T follicular helper cell (primary cell): ENCODE measurements at regions not wholly inside any gene's neighbourhood (a gene's known extent, or its start where the extent isn't known, plus 50 kb on each side); places are given as distances from the start of the nearest gene placed in this dataset.
"Not testable (repeated sequence)": the region's sequence is repeated elsewhere in the genome, so short reads cannot be mapped to it uniquely, and the experiment has no call there.

Experiments used
- DNase-seq: peaks from one replicate; pipeline ENCODE4 v3.0.0-alpha.2; 2020; ENCODE audit warnings: low read depth

GRCh38 chr4:17436047-17436749 is 75.7 kb downstream of the QDPR start:
- not testable (repeated sequence) for DNase-seq

GRCh38 chr4:17433827-17434226 is 78.1 kb downstream of the QDPR start:
- no peak for DNase-seq

DNA sequence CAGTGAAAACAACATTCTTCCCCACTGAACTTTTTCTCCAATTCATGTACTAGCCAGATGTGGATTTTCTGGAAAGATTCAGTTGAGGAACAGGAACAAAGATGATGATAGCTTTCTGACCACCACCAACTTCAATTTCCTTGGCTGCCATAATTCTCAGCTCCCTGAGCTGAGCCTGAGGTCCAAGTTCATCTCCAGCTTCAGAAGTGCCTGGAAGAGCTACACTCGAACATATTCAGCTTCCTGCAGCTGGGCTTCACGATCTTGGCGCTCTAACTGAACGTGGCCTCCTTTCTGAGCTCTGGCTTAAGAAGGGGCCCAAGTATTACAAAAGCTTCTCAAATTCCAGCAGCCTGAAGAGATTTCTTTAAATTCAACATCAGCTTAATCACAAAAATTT is 83.9 kb downstream of the QDPR start:
- no peak for DNase-seq

GRCh38 chr4:17426222-17426621 is 85.7 kb downstream of the QDPR start:
- no peak for DNase-seq

DNA sequence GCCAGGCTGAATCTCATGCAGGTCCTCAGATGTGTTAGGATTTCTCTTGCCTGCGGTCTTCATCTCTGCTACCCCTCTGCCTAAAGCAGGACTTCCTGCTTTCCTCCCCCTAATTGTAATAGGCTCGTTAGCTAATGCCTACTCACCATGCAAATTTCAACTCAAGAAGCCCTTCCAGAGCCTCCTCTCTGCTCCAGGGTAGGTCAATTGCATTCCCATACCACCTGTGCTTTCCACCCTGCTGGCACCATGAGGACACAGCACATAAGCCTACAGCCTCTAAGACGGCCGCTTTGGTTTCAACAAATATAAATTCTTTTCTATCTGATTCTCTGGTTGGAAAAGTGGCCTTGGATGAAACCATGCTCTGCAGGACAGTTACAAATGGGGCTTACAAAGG is 93.9 kb downstream of the QDPR start:
- DNase-seq: no peak

DNA sequence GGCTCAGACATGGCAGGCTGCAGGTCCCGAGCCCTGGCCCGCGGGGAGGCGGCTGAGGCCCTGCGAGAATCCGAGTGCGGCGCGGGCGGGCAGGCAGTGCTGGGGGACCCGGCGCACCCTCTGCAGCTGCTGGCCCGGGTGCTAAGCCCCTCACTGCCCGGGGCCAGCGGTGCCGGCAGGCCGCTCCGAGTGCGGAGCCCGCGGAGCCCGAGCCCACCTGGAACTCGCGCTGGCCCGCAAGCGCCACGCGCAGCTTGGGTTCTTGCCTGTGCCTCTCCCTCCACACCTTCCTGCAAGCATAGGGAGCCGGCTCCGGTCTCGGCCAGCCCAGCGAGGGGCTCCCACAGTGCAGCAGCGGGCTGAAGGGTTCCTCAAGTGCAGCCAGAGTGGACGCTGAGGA is 97.5 kb downstream of the QDPR start:
- DNase-seq: no peak

DNA sequence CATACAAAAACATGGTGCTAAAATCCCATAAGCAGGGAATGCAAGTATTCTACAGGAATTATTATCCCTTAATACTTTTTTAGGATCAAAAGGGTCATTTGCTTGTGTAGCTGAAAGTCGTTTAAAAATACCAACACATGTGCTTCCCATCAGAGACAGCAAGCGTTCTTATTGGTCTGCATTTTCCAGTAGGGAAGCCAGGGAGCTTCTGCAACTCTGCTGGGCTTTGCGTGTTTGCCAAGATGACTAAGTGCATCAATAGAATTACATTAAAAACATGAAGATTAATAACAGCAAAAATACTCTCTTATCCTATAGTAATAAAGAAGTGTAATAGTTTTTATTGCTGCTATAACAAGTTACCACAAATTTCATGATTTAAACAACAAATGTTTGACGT is 111.2 kb downstream of the QDPR start:
- no peak for DNase-seq

DNA sequence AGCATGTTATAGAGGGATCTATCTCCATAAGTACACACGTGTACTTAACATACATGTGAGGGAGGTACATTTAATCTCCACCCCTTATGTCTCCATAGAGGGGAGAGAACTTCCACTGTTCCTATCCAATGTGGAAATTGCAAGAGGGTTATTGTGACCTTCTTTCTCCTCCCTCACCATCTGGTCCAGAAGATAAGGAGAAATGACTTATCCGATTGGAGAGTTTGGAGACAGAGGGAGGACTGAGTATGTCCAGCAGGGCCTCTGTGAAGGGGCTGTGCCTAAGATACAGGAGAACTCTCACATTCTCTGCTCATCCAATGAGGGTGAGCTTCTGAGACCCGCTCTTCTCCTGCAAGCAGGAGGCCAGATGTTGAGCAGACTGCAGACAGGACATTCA is 113.1 kb downstream of the QDPR start:
- no peak for DNase-seq

GRCh38 chr4:17398035-17398434 is 113.9 kb downstream of the QDPR start:
- no peak for DNase-seq

GRCh38 chr4:17397611-17398010 is 114.3 kb downstream of the QDPR start:
- no peak for DNase-seq

DNA sequence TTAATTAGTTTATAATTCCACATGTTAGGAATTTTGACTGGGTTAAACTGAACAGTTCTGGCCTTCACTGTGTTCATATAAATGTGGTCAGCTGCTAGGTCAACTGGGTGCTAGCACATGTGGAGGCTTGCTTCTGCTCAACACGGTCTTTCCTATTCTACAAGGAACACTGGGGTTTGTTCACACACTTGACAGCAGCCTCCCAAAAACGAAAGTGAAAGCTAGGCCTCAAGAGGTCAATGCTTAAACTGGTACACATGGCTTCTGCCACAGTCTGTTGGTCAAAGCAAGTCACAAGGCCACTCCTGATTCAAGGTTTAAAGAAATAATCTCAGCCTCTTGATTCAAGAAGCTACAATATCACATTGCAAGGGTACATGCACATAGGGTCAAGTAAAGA is 126.5 kb downstream of the QDPR start:
- DNase-seq: no peak

DNA sequence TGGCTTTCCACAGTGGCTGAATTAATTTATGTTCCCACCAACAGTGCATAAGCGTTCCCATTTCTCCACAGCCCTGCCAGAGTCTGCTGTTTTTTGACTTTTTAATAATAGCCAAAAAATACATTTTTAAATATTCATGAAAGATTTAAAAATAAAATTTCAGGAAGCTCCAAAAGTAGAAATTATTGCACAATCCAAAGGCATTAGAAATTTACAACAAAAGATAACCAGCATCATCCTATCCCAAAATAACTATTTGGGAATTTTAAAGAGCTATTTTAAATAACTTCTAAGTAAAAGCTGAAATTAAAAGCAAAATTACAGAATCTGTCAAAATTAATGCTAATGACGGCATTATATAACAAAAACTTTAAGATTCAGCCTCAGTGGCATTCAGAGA is 131.5 kb downstream of the QDPR start:
- DNase-seq: no peak

DNA sequence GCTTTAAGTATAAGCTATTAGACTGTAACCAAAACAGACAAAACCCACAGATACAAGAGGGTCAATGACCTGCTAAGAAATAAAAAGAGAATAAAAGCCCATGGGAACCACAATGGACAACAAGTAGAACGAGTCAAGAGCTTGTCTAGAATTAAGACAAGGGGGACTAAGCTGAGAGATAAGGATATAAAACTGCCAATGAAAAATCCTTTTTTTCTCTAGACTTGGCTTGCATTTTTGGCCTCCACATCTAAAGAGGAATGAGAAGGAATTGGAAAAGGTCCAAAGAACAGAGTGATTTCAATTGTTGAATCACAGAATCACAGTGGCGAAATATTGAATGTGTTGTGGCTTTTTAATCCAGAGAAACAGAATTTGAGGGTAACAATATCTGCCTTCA is 135.7 kb downstream of the QDPR start:
- DNase-seq: no peak

- DNase-seq: no peak
Observed at GRCh38 chr4:17373666-17374065, 138.2 kb downstream of the QDPR start.

- no peak for DNase-seq
Observed at GRCh38 chr4:17370818-17371217, 141.1 kb downstream of the QDPR start.

DNA sequence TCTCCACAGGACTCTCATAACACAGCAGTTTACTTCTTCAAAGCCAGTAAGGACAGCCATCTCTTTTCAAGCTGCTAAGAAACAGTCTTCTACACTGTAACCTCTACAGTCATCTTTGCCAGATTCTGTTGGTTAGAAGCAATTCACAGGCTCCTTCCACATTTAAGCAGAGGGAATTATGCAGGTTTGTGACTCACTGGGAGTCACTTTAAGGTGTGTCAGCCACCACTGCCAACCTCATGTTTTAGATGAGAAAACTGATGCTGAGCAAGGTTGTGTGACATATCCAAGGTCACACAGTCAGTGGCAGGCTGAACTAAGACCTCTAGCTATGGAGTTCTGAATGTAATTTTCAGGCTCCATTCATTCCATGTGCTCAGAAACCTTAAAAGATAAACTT is 143.5 kb downstream of the QDPR start:
- no peak for DNase-seq

DNA sequence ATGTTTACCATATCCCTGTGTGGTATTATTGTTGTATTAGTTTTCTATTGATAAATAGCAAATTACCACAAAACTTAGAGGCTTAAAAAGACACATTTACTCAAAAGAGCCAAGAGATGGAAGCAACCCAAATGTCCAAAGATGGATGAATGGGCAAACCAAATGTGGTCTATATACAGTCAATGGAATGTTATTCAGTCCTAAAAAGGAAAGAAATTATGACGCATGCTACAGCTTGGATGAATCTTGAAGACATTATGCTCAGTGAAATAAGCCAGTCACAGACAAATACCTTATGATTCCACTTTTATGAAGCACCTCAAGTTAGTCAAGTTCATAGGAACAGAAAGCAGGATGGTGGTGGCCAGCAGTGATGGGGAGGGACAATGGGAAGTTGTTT is 144.7 kb downstream of the QDPR start:
- DNase-seq: no peak

GRCh38 chr4:17366496-17366895 is 145.4 kb downstream of the QDPR start:
- no peak for DNase-seq

DNA sequence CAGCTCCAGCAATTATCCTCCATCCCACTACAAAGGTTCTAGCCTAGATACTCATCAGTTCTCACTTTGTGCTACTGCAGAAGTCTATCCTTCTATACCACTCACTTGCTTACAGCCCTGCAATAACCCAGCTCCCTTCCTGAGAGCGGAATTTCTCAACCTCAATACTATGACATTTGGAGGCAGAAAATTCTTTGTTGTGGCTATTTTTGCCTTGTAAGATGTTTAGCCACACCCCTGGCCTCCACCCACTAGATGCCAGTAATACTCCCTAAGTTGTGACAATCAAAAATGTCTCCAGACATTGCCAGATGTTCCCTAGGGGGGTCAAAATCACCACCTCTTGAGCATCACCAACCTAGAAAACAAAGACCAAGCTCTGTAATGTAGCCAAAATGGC is 149.5 kb downstream of the QDPR start:
- no peak for DNase-seq

DNA sequence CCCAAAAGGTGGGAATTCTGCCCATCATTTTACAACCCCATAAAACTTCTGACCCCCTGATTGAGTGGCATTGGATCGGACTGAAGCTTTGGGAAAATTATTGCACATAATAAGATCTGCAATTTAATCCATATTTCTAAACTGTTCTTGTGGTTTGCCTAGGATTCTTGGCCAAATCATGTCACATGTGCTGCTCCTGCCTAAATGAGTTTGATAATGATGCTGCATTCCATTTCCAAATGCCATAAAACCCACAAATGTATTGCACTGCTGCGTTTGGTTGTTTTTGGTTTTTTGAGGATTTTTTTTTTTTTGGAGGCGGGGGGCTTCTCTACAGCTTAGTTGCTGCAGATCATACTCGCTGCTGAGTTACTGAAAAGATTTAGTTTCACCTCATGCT is 153.6 kb downstream of the QDPR start:
- no peak for DNase-seq

DNA sequence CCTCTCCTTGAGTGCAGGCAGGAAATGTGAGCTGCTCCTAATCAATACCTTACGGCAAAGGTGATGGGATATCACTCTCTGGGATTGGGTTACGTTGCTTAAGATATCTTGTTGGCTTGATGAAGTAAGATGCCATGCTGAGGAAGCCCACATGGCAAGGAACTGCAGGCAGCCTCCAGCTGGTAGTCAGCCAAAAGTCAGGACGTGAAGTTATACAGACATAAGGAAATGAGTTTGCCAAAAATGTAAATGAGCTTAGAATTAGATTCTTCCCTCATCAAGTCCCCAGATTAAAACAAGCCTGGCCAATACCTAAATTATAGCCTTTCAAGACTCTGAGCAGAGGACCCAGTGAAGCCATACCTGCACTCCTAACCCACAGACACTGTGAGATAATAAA is 155.0 kb downstream of the QDPR start:
- DNase-seq: no peak

- no peak for DNase-seq
Observed at GRCh38 chr4:17352357-17352756, 159.5 kb downstream of the QDPR start.

DNA sequence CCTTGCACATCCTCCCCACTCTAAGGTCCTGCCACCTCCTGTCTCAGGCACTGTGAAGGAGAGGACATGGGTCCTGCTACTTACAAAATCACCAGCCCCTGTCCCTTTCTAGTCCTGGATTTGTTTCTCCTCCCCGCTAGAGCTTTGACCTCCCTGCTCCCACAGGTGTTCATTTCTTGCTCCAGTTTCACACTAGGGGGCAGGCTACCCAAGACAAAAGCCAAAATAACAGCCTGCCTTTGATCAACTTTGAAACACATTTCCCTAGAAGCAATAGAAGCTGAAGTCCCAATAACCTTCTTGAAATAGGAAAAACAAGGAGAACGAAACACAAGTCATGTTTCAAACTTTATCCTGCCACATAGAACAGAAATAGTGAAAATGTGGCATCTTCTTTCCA is 164.4 kb downstream of the QDPR start:
- DNase-seq: no peak

DNA sequence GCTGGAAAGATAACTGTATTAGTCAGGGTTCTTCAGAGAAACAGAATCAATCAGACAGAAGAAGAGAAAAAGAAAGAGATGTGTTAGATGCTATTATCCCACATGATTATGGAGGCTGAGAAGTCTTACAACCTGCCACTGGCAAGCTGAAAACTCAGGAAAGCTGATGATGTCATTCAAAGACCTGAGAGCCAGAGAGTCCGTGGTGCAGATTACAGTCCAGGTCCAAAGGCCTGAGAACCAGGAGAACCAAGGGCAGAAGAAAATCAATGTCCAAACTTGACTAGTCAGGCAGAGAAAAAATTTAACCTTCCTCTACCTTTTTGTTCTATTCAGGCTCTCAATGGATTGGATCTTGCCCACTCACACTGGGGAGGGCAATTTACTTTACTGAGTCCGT is 172.5 kb downstream of the QDPR start:
- no peak for DNase-seq

DNA sequence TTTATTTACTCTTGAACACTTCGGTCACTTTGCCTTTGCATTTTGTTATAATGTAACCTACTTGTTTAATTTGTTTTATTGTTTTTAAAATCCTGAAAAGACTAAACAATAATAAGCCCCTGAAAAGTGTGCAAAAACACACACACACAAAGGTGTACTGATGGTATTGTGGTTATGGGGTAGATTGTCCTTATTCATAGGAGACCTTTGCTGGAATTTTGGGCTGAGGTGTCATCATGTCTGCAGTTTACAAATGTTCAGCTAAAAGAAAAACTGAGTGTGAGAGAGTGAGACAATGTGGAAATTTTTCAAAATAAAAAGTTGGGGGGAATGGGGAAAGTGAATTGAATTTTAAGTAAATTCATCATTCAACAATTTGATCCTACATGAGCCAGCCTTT is 174.9 kb downstream of the QDPR start:
- no peak for DNase-seq
